Chondrocyte (in vitro differentiated cells): ENCODE measurements at regions not wholly inside any gene's neighbourhood (a gene's known extent, or its start where the extent isn't known, plus 50 kb on each side); places are given as distances from the start of the nearest gene placed in this dataset.

Experiments used
- DNase-seq: peaks from one replicate; pipeline ENCODE4 v3.0.0; 2021; ENCODE audit warnings: mixed read lengths, low spot score
- H3K27ac Mint-ChIP-seq: one replicate; pipeline ENCODE4 v1.8.0; 2021; ENCODE audit warnings: mild to moderate bottlenecking, moderate library complexity, mixed read lengths; ENCODE audit not compliant: unreplicated experiment
- H3K27me3 Mint-ChIP-seq: 2 replicates; pipeline ENCODE4 v1.8.0; 2021; ENCODE audit warnings: low read depth, mixed read lengths
- H3K36me3 Mint-ChIP-seq: 2 replicates; pipeline ENCODE4 v1.8.0; 2021; ENCODE audit warnings: low read depth, mixed read lengths
- H3K4me1 Mint-ChIP-seq: 2 replicates; pipeline ENCODE4 v1.8.0; 2021; ENCODE audit warnings: low read depth, mild to moderate bottlenecking, mixed read lengths
- H3K4me3 Mint-ChIP-seq: one replicate; pipeline ENCODE4 v1.8.0; 2021; ENCODE audit warnings: mild to moderate bottlenecking, moderate library complexity, mixed read lengths; ENCODE audit not compliant: unreplicated experiment
- H3K9me3 Mint-ChIP-seq: 2 replicates; pipeline ENCODE4 v1.8.0; 2021; ENCODE audit warnings: low read depth, mixed read lengths
- TF ChIP-seq, protein P1 (sequence below): fragments of 200-600 bp; sonication (generic); IDR thresholded peaks from 2 replicates; pipeline ENCODE4 v1.5.0; 2021; ENCODE audit warnings: antibody characterized with exemption, mild to moderate bottlenecking, moderate library complexity

DNA sequence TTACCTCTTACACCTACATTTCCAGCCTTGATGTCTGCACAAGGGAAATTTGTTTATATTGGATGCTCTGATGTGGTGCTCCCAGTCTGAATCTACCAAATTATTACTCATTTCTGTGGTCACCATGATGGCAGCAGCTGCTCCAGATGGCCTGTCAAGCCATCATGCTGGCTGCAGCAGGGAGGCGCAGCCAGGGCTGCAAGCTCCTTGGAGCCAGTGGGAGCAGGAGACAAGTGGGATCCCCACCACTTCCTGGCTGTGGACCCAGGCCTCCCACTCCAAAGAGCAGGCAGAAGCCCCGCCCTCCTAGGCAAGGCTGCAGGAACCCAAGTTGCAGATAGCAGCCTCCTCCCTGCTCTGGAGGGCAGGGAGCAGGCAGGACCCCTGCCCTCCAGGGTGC, 241.1 kb upstream of the ATP10B start:
- TF ChIP-seq, protein P1, sequence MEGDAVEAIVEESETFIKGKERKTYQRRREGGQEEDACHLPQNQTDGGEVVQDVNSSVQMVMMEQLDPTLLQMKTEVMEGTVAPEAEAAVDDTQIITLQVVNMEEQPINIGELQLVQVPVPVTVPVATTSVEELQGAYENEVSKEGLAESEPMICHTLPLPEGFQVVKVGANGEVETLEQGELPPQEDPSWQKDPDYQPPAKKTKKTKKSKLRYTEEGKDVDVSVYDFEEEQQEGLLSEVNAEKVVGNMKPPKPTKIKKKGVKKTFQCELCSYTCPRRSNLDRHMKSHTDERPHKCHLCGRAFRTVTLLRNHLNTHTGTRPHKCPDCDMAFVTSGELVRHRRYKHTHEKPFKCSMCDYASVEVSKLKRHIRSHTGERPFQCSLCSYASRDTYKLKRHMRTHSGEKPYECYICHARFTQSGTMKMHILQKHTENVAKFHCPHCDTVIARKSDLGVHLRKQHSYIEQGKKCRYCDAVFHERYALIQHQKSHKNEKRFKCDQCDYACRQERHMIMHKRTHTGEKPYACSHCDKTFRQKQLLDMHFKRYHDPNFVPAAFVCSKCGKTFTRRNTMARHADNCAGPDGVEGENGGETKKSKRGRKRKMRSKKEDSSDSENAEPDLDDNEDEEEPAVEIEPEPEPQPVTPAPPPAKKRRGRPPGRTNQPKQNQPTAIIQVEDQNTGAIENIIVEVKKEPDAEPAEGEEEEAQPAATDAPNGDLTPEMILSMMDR: no peak
- no peaks in the 10 kb centered on the region for H3K36me3 Mint-ChIP-seq
- H3K27ac Mint-ChIP-seq: no peak overlapping the region
- DNase-seq: no peak
- H3K4me3 Mint-ChIP-seq: no peak overlapping the region
- no peaks in the 10 kb centered on the region for H3K9me3 Mint-ChIP-seq
- H3K4me1 Mint-ChIP-seq: no peaks in the 10 kb centered on the region
- peaks cover 3% of the 10 kb centered on the region for H3K27me3 Mint-ChIP-seq

DNA sequence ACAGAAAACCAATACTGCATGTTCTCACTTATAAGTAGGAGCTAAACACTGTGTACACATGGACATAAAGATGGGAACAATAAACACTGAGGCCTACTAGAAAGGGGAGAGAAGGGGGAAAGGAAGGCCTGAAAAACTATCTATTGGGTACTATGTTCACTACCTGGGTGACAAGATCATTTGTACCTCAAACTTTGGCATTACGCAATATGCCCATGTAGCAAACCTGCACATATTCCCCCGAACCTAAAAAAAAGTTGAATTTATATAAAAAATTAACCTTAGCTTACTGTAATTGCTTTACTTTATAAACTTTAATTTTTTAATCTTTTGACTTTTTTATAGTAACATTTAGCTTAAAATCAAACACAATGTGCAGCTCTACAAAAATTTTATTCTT, 237.6 kb upstream of the ATP10B start:
- H3K27ac Mint-ChIP-seq: no peak overlapping the region
- H3K4me1 Mint-ChIP-seq: no peaks in the 10 kb centered on the region
- H3K4me3 Mint-ChIP-seq: no peak overlapping the region
- DNase-seq: no peak
- H3K27me3 Mint-ChIP-seq: peaks cover 2% of the 10 kb centered on the region
- TF ChIP-seq, protein P1: no peak
- no peaks in the 10 kb centered on the region for H3K9me3 Mint-ChIP-seq
- no peaks in the 10 kb centered on the region for H3K36me3 Mint-ChIP-seq

DNA sequence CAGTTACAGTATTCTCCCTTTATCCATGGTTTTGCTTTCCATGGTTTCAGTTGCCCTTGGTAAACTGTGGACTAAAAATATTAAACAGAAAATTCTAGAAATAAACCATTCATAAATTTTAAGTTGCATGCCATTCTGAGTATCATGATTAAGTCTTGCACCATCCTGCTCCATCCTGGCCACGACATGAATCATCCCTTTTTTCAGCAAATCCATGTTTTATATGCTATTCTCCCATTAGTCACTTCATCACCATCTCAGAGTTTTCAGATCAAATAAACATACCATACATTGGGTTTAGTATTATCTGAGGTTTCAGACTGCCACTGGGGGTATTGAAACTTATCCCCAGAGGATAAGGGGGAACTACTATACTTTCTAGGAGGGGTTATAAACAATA, 234.4 kb upstream of the ATP10B start:
- no peaks in the 10 kb centered on the region for H3K36me3 Mint-ChIP-seq
- no peak for DNase-seq
- H3K27me3 Mint-ChIP-seq: peaks cover 2% of the 10 kb centered on the region
- H3K9me3 Mint-ChIP-seq: no peaks in the 10 kb centered on the region
- H3K4me1 Mint-ChIP-seq: no peaks in the 10 kb centered on the region
- H3K27ac Mint-ChIP-seq: no peak overlapping the region
- TF ChIP-seq, protein P1: no peak
- no peak overlapping the region for H3K4me3 Mint-ChIP-seq

DNA sequence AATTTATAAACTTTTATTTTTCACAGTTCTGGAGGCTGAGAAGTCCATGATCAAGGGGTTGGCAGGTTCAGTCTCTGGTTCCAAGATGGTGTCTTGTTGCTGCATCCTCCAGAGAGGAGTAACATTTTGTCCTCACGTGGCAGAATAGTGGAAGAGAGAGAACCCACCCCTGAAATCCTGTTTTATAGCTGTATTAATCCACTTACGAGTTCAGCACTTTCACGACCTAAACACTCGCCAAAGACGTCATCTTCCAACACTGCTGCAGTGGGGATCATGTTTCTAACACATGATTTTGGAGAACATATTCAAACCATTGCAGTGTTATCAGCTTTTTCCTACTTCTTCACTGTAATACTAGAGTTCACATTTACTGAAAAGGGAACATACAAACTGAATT, 233.0 kb upstream of the ATP10B start:
- no peak overlapping the region for H3K27ac Mint-ChIP-seq
- TF ChIP-seq, protein P1: no peak
- H3K4me1 Mint-ChIP-seq: no peaks in the 10 kb centered on the region
- H3K27me3 Mint-ChIP-seq: peaks cover 2% of the 10 kb centered on the region
- H3K9me3 Mint-ChIP-seq: no peaks in the 10 kb centered on the region
- no peak overlapping the region for H3K4me3 Mint-ChIP-seq
- no peak for DNase-seq
- H3K36me3 Mint-ChIP-seq: no peaks in the 10 kb centered on the region

DNA sequence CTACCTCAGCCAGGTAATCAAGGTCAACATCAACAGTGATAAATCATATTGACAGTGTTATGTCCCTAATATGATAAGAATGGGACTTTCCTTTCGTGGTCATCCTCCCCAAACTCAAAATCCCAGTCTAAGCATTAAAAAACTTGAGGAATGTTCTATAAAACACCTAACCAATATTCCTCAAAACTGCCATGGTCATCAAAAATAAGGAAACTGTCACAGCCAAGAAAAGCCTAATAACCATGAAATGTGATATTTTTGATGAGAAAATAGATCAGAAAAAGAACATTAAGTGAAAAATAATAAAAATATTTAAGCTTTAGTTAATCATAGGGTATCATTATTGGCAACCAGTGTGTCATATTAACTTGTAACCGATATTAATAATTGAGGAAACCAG, 232.1 kb upstream of the ATP10B start:
- TF ChIP-seq, protein P1: no peak

More for the DNA sequence above, 232.1 kb upstream of the ATP10B start:
- Mint-ChIP-seq H3K4me1 (no peaks in the 10 kb centered on the region), H3K9me3 (no peaks in the 10 kb centered on the region), H3K4me3 (no peak overlapping the region), H3K27ac (no peak overlapping the region), H3K27me3 (peaks cover 2% of the 10 kb centered on the region), H3K36me3 (no peaks in the 10 kb centered on the region)
- no peak for DNase-seq
